ENCODE measurements at regions not wholly inside any gene's neighbourhood (a gene's known extent, or its start where the extent isn't known, plus 50 kb on each side); places are given as distances from the start of the nearest gene placed in this dataset.

GRCh38 chr1:71232166-71232763 is 151.4 kb upstream of the ZRANB2 start:
- Histone ChIP-seq H3K9me3 (ENCODE audit: control insufficient read depth, insufficient read depth, low read depth, low read length) (no peaks in the 10 kb centered on the region), H3K27ac (ENCODE audit: extremely low read depth, low read depth, low read length) (no peak overlapping the region), H3K4me1 (ENCODE audit: control insufficient read depth, insufficient read depth, low read length) (no peaks in the 10 kb centered on the region), H3K36me3 (ENCODE audit: control insufficient read depth in 2 of 2, insufficient read depth in 1 of 2, low read length in 2 of 2) (no peaks in the 10 kb centered on the region), H3K4me3 (ENCODE audit: low read depth, low read length) (no peak overlapping the region)
- ChIA-PET CTCF (interaction anchor here (1.2 kb wide), 1 partner anchor 36 kb away, joined by 6 read pairs; no protein-coding TSS in a partner anchor), POLR2A (no interaction called here)
- no peak for TF ChIP-seq ZNF660 (tag by site-specific recombination; IDR thresholded peaks at IDR 0.05)
- no peak for TF ChIP-seq ZNF37A (tag by site-specific recombination; IDR thresholded peaks at IDR 0.05)
- TF ChIP-seq WT1 (tag by site-specific recombination; IDR thresholded peaks at IDR 0.05) = no peak
- TF ChIP-seq REPIN1 (tag by site-specific recombination; IDR thresholded peaks at IDR 0.05; ENCODE audit: low read depth) = no peak
- TF ChIP-seq ZNF335 (tag by site-specific recombination; conservative IDR thresholded peaks at IDR 0.05) = no peak

DNA sequence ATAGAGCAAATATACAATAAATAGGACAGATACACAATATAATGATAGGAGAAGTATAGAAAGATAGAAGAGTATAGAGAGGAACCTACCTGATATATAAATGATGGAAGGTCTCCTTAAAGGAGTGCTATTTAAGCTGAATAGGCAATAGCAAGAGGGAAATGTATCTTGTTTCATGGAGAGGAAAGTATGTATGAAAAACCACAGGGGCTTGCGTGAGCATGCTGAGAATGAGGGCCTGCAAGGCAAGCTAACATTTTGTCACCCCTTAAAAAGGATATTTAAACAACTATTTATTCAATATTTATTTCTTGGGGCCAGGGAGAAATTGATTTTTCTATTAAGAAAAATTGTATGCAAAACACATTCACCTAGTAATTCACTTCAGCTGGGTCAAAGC is 150.9 kb upstream of the ZRANB2 start:
- Histone ChIP-seq H3K4me1 (ENCODE audit: control insufficient read depth, insufficient read depth, low read length) (no peaks in the 10 kb centered on the region), H3K36me3 (ENCODE audit: control insufficient read depth in 2 of 2, insufficient read depth in 1 of 2, low read length in 2 of 2) (no peaks in the 10 kb centered on the region), H3K9me3 (ENCODE audit: control insufficient read depth, insufficient read depth, low read depth, low read length) (no peaks in the 10 kb centered on the region), H3K4me3 (ENCODE audit: low read depth, low read length) (no peak overlapping the region), H3K27ac (ENCODE audit: extremely low read depth, low read depth, low read length) (no peak overlapping the region)
- TF ChIP-seq ZNF544 (tag by site-specific recombination; IDR thresholded peaks at IDR 0.05) (no peak), ZNF621 (tag by site-specific recombination; IDR thresholded peaks at IDR 0.05) (no peak)
- ChIA-PET CTCF (interaction anchor here (0.6 to 1.2 kb wide), 2 partner anchors 35 to 110 kb away, joined by 3 to 6 read pairs; no protein-coding TSS in a partner anchor), POLR2A (no interaction called here)

GRCh38 chr1:71228742-71229365 is 148.0 kb upstream of the ZRANB2 start:
- ChIA-PET CTCF (no interaction called here), POLR2A (no interaction called here)
- Histone ChIP-seq H3K27ac (ENCODE audit: extremely low read depth, low read depth, low read length) (no peak overlapping the region), H3K9me3 (ENCODE audit: control insufficient read depth, insufficient read depth, low read depth, low read length) (no peaks in the 10 kb centered on the region), H3K36me3 (ENCODE audit: control insufficient read depth in 2 of 2, insufficient read depth in 1 of 2, low read length in 2 of 2) (no peaks in the 10 kb centered on the region), H3K4me1 (ENCODE audit: control insufficient read depth, insufficient read depth, low read length) (no peaks in the 10 kb centered on the region), H3K4me3 (ENCODE audit: low read depth, low read length) (no peak overlapping the region)
- TF ChIP-seq ZNF112 (tag by site-specific recombination; IDR thresholded peaks at IDR 0.05) (no peak), ZNF184 (tag by site-specific recombination; IDR thresholded peaks at IDR 0.05) (no peak), ZNF792 (tag by site-specific recombination; IDR thresholded peaks at IDR 0.05) (no peak), ZNF830 (tag by site-specific recombination; IDR thresholded peaks at IDR 0.05; ENCODE audit: low read depth) (no peak), ZNF777 (tag by site-specific recombination; IDR thresholded peaks at IDR 0.05; ENCODE audit: borderline replicate concordance) (no peak)

DNA sequence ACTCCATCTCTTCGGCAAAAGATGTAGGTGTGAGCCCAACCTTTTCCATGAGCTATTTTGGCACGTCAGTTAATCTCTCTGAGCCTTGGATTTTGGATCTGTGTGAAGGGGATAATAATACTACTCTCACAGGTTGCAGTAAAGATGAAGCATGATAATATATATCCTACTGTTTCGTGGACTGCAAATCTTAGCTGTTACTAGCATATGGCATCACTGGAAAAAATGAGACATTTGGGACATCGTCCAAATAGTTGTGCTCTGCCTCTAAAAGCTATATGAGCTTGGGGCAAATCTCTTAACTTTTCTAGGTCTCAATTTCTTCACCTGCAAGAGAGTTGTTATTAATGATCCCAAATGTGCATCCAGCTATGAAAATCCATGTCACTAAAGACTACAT is 147.4 kb upstream of the ZRANB2 start:
- Histone ChIP-seq H3K4me1 (ENCODE audit: control insufficient read depth, insufficient read depth, low read length) (no peaks in the 10 kb centered on the region), H3K36me3 (ENCODE audit: control insufficient read depth in 2 of 2, insufficient read depth in 1 of 2, low read length in 2 of 2) (no peaks in the 10 kb centered on the region), H3K4me3 (ENCODE audit: low read depth, low read length) (no peak overlapping the region), H3K9me3 (ENCODE audit: control insufficient read depth, insufficient read depth, low read depth, low read length) (no peaks in the 10 kb centered on the region), H3K27ac (ENCODE audit: extremely low read depth, low read depth, low read length) (no peak overlapping the region)
- ChIA-PET POLR2A (no interaction called here), CTCF (no interaction called here)
- TF ChIP-seq GLIS1 (tag by site-specific recombination; IDR thresholded peaks at IDR 0.05) (no peak), REPIN1 (tag by site-specific recombination; IDR thresholded peaks at IDR 0.05; ENCODE audit: low read depth) (no peak)
- TF ChIP-seq, protein P1, sequence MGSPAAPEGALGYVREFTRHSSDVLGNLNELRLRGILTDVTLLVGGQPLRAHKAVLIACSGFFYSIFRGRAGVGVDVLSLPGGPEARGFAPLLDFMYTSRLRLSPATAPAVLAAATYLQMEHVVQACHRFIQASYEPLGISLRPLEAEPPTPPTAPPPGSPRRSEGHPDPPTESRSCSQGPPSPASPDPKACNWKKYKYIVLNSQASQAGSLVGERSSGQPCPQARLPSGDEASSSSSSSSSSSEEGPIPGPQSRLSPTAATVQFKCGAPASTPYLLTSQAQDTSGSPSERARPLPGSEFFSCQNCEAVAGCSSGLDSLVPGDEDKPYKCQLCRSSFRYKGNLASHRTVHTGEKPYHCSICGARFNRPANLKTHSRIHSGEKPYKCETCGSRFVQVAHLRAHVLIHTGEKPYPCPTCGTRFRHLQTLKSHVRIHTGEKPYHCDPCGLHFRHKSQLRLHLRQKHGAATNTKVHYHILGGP (tag by site-specific recombination; IDR thresholded peaks at IDR 0.05) = no peak
- TF ChIP-seq, protein P2, sequence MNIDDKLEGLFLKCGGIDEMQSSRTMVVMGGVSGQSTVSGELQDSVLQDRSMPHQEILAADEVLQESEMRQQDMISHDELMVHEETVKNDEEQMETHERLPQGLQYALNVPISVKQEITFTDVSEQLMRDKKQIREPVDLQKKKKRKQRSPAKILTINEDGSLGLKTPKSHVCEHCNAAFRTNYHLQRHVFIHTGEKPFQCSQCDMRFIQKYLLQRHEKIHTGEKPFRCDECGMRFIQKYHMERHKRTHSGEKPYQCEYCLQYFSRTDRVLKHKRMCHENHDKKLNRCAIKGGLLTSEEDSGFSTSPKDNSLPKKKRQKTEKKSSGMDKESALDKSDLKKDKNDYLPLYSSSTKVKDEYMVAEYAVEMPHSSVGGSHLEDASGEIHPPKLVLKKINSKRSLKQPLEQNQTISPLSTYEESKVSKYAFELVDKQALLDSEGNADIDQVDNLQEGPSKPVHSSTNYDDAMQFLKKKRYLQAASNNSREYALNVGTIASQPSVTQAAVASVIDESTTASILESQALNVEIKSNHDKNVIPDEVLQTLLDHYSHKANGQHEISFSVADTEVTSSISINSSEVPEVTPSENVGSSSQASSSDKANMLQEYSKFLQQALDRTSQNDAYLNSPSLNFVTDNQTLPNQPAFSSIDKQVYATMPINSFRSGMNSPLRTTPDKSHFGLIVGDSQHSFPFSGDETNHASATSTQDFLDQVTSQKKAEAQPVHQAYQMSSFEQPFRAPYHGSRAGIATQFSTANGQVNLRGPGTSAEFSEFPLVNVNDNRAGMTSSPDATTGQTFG (tag by site-specific recombination; IDR thresholded peaks at IDR 0.05; ENCODE audit: borderline replicate concordance) = no peak
